ENCODE measurements at regions not wholly inside any gene's neighbourhood (a gene's known extent, or its start where the extent isn't known, plus 50 kb on each side); places are given as distances from the start of the nearest gene placed in this dataset.

GRCh38 chrX:123809854-123810375 lies 49.9 kb upstream of the XIAP start:
- no peak overlapping the region for H3K27ac ChIP-seq (ENCODE audit: low read depth in 1 of 2, low read length in 2 of 2)
- H3K9me3 ChIP-seq (ENCODE audit: control insufficient read depth, low read length) = no peaks in the 10 kb centered on the region
- intact Hi-C loops (cut with DNase I) = no loop called here
- no peaks in the 10 kb centered on the region for H3K27me3 ChIP-seq (ENCODE audit: control insufficient read depth in 1 of 2, insufficient read depth in 2 of 2, low read length in 1 of 2)
- DNase-seq (no peak), ATAC-seq (ENCODE audit: low FRiP score) (no peak)
- H3K4me3 ChIP-seq (ENCODE audit: low read length in 2 of 2) = no peak overlapping the region
- 91% methylated on average over 5 of the region's 5 CpGs for WGBS, 2 donors
- no peaks in the 10 kb centered on the region for H3K4me1 ChIP-seq (ENCODE audit: control insufficient read depth in 1 of 2, insufficient read depth in 2 of 2, low read length in 2 of 2)
- H3K36me3 ChIP-seq (ENCODE audit: control insufficient read depth in 1 of 2, insufficient read depth in 2 of 2, low read length in 1 of 2) = no peaks in the 10 kb centered on the region
